Left ventricle myocardium inferior (tissue), 1 donor: ENCODE measurements at regions not wholly inside any gene's neighbourhood (a gene's known extent, or its start where the extent isn't known, plus 50 kb on each side); places are given as distances from the start of the nearest gene placed in this dataset.

Experiments
- DNase-seq: peaks from one replicate; pipeline ENCODE4 v3.0.0-alpha.2; 2020
- H3K27ac ChIP-seq: fragments of 200-600 bp; replicated peaks from 2 replicates; pipeline ENCODE4 v1.8.0; 2021
- H3K27me3 ChIP-seq: fragments of 200-600 bp; 2 replicates; pipeline ENCODE4 v1.8.0; 2021; ENCODE audit warnings: low read depth
- H3K36me3 ChIP-seq: fragments of 200-600 bp; 2 replicates; pipeline ENCODE4 v1.8.0; 2021
- H3K4me1 ChIP-seq: fragments of 200-600 bp; 2 replicates; pipeline ENCODE4 v1.8.0; 2021
- H3K4me3 ChIP-seq: fragments of 200-600 bp; 2 replicates; pipeline ENCODE4 v1.8.0; 2021; ENCODE audit warnings: mild to moderate bottlenecking, moderate library complexity
- H3K9me3 ChIP-seq: fragments of 200-600 bp; replicated peaks from 2 replicates; pipeline ENCODE4 v1.8.0; 2021
- CTCF ChIP-seq: fragments of 200-600 bp; IDR thresholded peaks from 2 replicates; pipeline ENCODE4 v1.8.0; 2021; ENCODE audit warnings: antibody characterized with exemption, mild to moderate bottlenecking, borderline replicate concordance
- intact Hi-C: fragments of 100-400 bp; cut with micrococcal nuclease; formaldehyde crosslinking; loops from one replicate; pipeline ENCODE4 v1.11.0; 2022
- donor health status: DM: no; HTN: yes; CAD: no; lungs with severe emphysema.

- Histone ChIP-seq H3K4me1 (peaks cover 40% of the 10 kb centered on the region), H3K36me3 (no peaks in the 10 kb centered on the region), H3K4me3 (no peak overlapping the region), H3K9me3 (no peaks in the 10 kb centered on the region), H3K27me3 (no peaks in the 10 kb centered on the region), H3K27ac (peak overlapping the region; percentile 90)
- TF ChIP-seq CTCF: no peak
- intact Hi-C loops: no loop called here
- no peak for DNase-seq
Measured at GRCh38 chr5:67808340-67808739, 407.2 kb upstream of the PIK3R1 start.

GRCh38 chr5:67807439-67807888 lies 408.1 kb upstream of the PIK3R1 start:
- Histone ChIP-seq H3K4me3 (no peak overlapping the region), H3K36me3 (no peaks in the 10 kb centered on the region), H3K27me3 (no peaks in the 10 kb centered on the region), H3K27ac (peak overlapping the region; percentile 90), H3K4me1 (peaks cover 40% of the 10 kb centered on the region), H3K9me3 (no peaks in the 10 kb centered on the region)
- DNase-seq: no peak
- TF ChIP-seq CTCF: no peak
- intact Hi-C loops: no loop called here

- Histone ChIP-seq H3K27me3 (no peaks in the 10 kb centered on the region), H3K4me3 (no peak overlapping the region), H3K4me1 (peaks cover 40% of the 10 kb centered on the region), H3K9me3 (no peaks in the 10 kb centered on the region), H3K27ac (peak overlapping the region; percentile 90), H3K36me3 (no peaks in the 10 kb centered on the region)
- no peak for TF ChIP-seq CTCF
- no peak for DNase-seq
- intact Hi-C loops: no loop called here
Measured at GRCh38 chr5:67806654-67807438, 408.7 kb upstream of the PIK3R1 start.

- peak overlapping the region; percentile 90 for H3K27ac ChIP-seq
- no peaks in the 10 kb centered on the region for H3K27me3 ChIP-seq
- H3K4me3 ChIP-seq: no peak overlapping the region
- TF ChIP-seq CTCF: no peak
- H3K36me3 ChIP-seq: no peaks in the 10 kb centered on the region
- no peak for DNase-seq
- intact Hi-C loops: no loop called here
- no peaks in the 10 kb centered on the region for H3K9me3 ChIP-seq
- H3K4me1 ChIP-seq: peaks cover 36% of the 10 kb centered on the region
Measured at GRCh38 chr5:67805666-67806348, 409.7 kb upstream of the PIK3R1 start.

GRCh38 chr5:67802766-67803165 lies 412.8 kb upstream of the PIK3R1 start:
- no peaks in the 10 kb centered on the region for H3K27me3 ChIP-seq
- H3K9me3 ChIP-seq: no peaks in the 10 kb centered on the region
- no peak overlapping the region for H3K27ac ChIP-seq
- TF ChIP-seq CTCF: no peak
- intact Hi-C loops: no loop called here
- DNase-seq: no peak
- peaks cover 29% of the 10 kb centered on the region for H3K4me1 ChIP-seq
- H3K36me3 ChIP-seq: no peaks in the 10 kb centered on the region
- H3K4me3 ChIP-seq: no peak overlapping the region
